IPS DF 6.9 (cell line): ENCODE measurements at regions not wholly inside any gene's neighbourhood (a gene's known extent, or its start where the extent isn't known, plus 50 kb on each side); places are given as distances from the start of the nearest gene placed in this dataset.
"Not testable (repeated sequence)": the region's sequence is repeated elsewhere in the genome, so short reads cannot be mapped to it uniquely, and the experiment has no call there.

Experiments
- DNase-seq: peaks from one replicate; pipeline ENCODE4 v3.0.0-alpha.2; 2013; ENCODE audit warnings: low read depth, low spot score
- H3K27ac ChIP-seq: one replicate; pipeline ENCODE4 v1.5.1; 2013; ENCODE audit warnings: low read length, control low read depth
- H3K27me3 ChIP-seq: 2 replicates; pipeline ENCODE4 v1.6.1; 2013; ENCODE audit warnings: mild to moderate bottlenecking, low read length; ENCODE audit not compliant: control insufficient read depth, insufficient read depth
- H3K36me3 ChIP-seq: 2 replicates; pipeline ENCODE4 v1.6.1; 2013; ENCODE audit warnings: low read length; ENCODE audit not compliant: control insufficient read depth, insufficient read depth
- H3K4me1 ChIP-seq: 2 replicates; pipeline ENCODE4 v1.6.1; 2013; ENCODE audit warnings: low read length; ENCODE audit not compliant: control insufficient read depth, insufficient read depth
- H3K4me3 ChIP-seq: 2 replicates; pipeline ENCODE4 v1.5.1; 2013; ENCODE audit warnings: mild to moderate bottlenecking, low read length
- H3K9me3 ChIP-seq: 2 replicates; pipeline ENCODE4 v1.6.1; 2013; ENCODE audit warnings: low read length, inconsistent platforms; ENCODE audit not compliant: control insufficient read depth, insufficient read depth
- WGBS: extraction: QIAGEN DNeasy Blood & Tissue Kit; methylation state at CpG from one replicate; pipeline ENCODE4 v1.1.7; 2013; ENCODE audit warnings: mixed read lengths, missing lambda C conversion rate; ENCODE audit not compliant: insufficient read length, insufficient coverage; 5-methylcytosine and 5-hydroxymethylcytosine counted together

DNA sequence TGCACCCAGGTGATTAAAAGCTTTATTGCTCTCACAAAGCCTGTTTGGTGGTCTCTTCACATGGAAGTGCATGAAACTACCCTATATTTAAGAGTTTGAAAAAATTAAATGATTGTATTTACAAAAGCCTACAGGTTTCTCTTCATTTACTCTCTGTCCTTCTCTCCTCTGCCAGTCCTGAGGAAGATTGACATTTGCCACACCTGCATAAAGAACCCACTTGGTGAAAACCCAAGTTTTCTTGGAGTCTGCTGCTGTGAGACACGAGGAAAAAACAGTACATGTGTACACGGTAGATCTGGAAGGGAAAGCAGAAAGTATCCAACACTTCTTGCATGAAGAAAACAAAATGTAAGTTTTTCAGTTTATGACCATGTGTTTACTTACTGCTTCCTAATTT lies 994.4 kb upstream of the POT1 start:
- Histone ChIP-seq H3K27me3 (no peaks in the 10 kb centered on the region), H3K27ac (peak overlapping the region; percentile 82), H3K9me3 (no peaks in the 10 kb centered on the region), H3K4me3 (peak overlapping the region; percentile 48; the same call in 1 of the 2 replicates), H3K4me1 (no peaks in the 10 kb centered on the region), H3K36me3 (no peaks in the 10 kb centered on the region; the same call in 1 of the 2 replicates)
- no peak for DNase-seq
- WGBS = no CpG with 5 or more reads among the region's 2 CpGs

DNA sequence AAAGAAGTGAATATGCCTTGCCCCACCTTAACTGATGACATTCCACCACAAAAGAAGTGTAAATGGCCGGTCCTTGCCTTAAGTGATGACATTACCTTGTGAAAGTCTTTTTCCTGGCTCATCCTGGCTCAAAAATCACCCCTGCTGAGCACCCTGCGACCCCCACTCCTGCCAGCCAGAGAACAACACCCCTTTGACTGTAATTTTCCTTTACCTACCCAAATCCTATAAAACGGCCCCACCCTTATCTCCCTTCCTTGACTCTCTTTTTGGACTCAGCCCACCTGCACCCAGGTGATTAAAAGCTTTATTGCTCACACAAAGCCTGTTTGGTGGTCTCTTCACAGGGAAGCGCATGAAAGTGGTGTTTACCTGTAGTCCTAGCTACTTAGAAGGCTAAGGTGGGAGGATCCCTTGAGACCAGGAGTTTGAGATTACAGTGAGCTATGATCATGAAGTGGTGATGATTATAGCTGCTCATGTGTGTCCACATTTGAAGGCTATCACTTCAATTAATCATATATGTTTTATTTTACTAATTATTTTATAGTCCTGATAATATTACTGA lies 985.8 kb upstream of the POT1 start:
- no CpG with 5 or more reads among the region's 4 CpGs for WGBS
- H3K27ac ChIP-seq, H3K27me3 ChIP-seq, H3K9me3 ChIP-seq, H3K36me3 ChIP-seq, H3K4me3 ChIP-seq, H3K4me1 ChIP-seq: not testable (repeated sequence)
- peak; percentile 64 for DNase-seq

DNA sequence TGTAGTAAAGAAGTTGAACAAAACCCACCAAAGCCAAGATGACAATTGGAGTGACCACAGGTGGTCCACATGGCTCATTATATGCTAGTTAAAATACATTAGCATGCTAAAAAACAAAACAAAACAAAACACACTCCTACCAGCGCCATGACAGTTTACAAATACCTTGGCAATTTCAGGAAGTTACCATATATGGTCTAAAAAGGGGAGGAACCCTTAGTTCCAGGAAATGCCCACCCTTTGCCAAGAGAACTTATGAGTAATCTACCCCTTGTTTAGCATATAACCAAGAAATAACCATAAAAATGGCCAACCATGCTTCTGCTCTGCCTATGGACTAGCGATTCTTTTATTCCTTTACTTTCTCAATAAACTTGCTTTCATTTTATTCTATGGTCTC lies 979.1 kb upstream of the POT1 start:
- Histone ChIP-seq H3K36me3 (no peaks in the 10 kb centered on the region), H3K27me3 (no peaks in the 10 kb centered on the region), H3K4me1 (no peaks in the 10 kb centered on the region), H3K4me3 (no peak overlapping the region), H3K27ac (no peak overlapping the region), H3K9me3 (no peaks in the 10 kb centered on the region; the same call in 1 of the 2 replicates)
- DNase-seq = no peak
- no CpG with 5 or more reads among the region's 2 CpGs for WGBS

DNA sequence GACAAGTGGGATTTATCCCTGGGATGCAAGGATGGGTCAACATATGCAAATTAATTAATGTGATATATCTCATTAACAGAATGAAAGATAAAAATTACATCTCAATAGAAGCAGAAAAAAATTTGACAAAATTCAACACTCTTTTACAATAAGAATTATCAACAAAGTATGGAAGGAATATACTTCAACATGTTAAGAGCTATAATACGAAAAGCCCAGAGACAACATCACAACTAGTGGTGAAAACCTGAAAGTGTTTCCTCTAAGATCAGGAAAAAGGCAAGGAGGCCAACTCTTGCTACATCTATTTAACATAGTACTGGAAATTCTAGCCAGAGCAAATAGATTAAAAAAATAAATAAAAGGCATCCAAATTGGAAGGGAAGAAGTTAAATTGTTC lies 970.0 kb upstream of the POT1 start:
- Histone ChIP-seq H3K4me3 (no peak overlapping the region), H3K27ac (no peak overlapping the region), H3K4me1 (no peaks in the 10 kb centered on the region), H3K27me3 (no peaks in the 10 kb centered on the region), H3K36me3 (no peaks in the 10 kb centered on the region), H3K9me3 (no peaks in the 10 kb centered on the region)
- no CpG with 5 or more reads among the region's 1 CpG for WGBS
- DNase-seq = no peak

DNA sequence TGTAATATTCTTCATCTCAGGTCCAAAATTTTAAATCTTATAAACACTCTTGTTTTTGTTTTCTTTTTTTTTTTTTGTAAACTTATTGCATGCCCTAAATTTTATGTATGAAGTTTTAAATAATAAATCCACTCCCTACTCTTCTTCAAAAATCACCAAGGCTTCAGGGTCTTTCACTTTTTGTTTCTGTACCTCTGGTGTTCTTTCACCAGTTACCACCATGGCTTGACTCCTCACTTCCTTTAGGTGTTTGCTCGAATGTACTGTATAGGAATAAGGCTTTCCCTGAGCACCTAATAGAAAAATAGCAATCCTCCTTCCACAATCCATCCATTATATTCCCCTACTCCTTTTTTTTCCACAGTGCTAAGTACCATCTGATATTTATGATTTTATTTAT lies 962.8 kb upstream of the POT1 start:
- Histone ChIP-seq H3K4me1 (no peaks in the 10 kb centered on the region), H3K4me3 (no peak overlapping the region), H3K36me3 (no peaks in the 10 kb centered on the region), H3K27me3 (no peaks in the 10 kb centered on the region), H3K9me3 (no peaks in the 10 kb centered on the region), H3K27ac (no peak overlapping the region)
- no peak for DNase-seq
- WGBS = no CpG with 5 or more reads among the region's 1 CpG

DNA sequence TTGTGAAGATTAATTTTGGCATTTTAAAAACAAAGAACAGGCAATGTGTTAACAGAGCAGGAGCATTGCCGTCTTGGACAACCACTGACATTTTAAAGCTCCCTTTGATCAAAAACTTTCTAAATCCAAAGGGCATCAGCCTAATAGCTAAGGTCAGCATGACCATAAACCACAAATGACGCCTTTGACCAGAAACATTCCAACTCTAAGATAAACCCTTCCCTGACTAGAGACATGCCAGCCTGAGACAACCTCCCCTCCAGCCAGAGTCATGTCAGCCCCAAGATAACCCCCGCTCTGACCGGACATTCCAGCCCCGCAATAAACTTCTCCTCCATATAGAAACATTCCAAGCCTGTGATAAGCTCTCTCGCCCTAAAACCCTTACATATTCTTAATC lies 949.4 kb upstream of the POT1 start:
- H3K36me3 ChIP-seq = no peaks in the 10 kb centered on the region
- H3K27me3 ChIP-seq = no peaks in the 10 kb centered on the region
- DNase-seq = no peak
- H3K4me3 ChIP-seq = no peak overlapping the region
- no peaks in the 10 kb centered on the region; the same call in 1 of the 2 replicates for H3K9me3 ChIP-seq
- WGBS = no CpG with 5 or more reads among the region's 6 CpGs
- no peak overlapping the region for H3K27ac ChIP-seq
- H3K4me1 ChIP-seq = no peaks in the 10 kb centered on the region

DNA sequence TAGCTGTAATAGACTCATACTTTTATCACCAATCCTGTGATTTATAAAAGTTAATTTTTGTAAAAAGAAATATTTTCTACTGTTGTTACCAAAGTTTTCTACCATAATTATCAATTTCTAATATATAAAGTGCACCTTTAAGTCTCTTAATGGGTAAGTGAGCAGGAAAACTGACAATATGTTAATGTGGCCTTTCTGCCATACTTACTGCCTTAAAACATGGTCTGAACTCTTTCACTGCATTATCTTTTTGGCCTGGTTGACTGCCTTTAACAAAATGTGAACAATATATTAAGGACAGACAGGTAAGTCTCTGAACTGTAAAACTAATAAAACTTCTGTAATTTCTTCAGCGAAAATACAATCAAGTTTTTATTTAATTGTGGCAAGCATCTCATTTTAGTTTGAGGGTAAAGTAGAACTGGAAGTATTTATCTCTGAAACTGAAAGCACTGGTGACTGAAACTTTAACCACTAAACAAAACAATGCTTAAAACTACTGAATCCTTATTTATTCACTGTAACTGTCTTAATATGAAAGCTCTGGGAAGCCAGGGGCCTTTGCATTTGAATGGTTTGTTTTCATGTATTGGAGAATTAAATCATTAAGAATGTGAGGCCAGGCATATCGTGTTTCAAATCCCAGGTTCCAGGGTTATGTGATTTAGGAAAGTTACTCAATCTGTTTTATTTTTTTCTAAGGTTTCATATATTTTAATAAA lies 948.8 kb upstream of the POT1 start:
- H3K27ac ChIP-seq = no peak overlapping the region
- H3K9me3 ChIP-seq = no peaks in the 10 kb centered on the region; the same call in 1 of the 2 replicates
- no peak overlapping the region for H3K4me3 ChIP-seq
- no peaks in the 10 kb centered on the region for H3K36me3 ChIP-seq
- H3K27me3 ChIP-seq = no peaks in the 10 kb centered on the region
- WGBS = no CpG with 5 or more reads among the region's 2 CpGs
- no peak for DNase-seq
- H3K4me1 ChIP-seq = no peaks in the 10 kb centered on the region

DNA sequence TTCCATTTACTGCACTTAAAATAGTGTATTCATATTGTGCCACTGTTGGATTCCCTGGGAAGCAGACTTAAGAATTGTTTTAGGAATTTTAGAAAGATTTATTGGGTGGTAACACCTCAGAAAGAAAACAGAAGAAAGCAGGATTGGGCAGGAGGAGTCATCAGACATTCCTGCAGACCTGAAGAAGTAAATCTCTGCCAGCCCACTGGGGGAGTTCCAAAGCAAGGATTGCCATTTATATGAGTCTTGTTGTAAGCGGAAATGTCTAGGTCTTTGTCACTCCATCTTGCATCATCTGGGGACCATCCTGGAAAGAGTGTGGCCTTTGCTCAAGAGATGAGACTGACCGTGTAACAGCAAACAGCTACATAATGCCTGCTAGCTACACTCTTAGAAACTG lies 947.6 kb upstream of the POT1 start:
- Histone ChIP-seq H3K36me3 (no peaks in the 10 kb centered on the region), H3K9me3 (no peaks in the 10 kb centered on the region; the same call in 1 of the 2 replicates), H3K4me1 (no peaks in the 10 kb centered on the region), H3K27me3 (no peaks in the 10 kb centered on the region), H3K4me3 (no peak overlapping the region), H3K27ac (no peak overlapping the region)
- WGBS = no CpG with 5 or more reads among the region's 2 CpGs
- no peak for DNase-seq

DNA sequence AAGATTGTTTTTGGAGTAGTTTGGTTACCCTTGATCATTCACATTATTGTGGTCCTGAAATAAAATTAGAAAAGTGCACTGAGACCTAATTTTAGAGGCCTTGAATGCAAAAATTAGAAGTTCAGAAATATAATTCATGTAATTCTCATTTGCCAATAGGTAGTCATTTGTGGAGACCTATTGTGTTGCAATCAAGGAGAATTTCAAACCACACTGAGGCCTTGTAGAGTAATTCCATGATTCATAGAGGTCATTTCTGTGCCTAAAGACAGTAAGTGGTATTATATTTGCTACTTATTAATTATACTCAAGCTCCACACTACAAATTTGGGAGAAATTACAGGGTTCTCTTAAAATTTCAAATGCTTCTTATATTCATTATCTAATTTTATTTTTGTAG lies 946.8 kb upstream of the POT1 start:
- Histone ChIP-seq H3K9me3 (no peaks in the 10 kb centered on the region; the same call in 1 of the 2 replicates), H3K27me3 (no peaks in the 10 kb centered on the region), H3K27ac (no peak overlapping the region), H3K4me3 (no peak overlapping the region), H3K4me1 (no peaks in the 10 kb centered on the region), H3K36me3 (no peaks in the 10 kb centered on the region)
- DNase-seq = no peak

DNA sequence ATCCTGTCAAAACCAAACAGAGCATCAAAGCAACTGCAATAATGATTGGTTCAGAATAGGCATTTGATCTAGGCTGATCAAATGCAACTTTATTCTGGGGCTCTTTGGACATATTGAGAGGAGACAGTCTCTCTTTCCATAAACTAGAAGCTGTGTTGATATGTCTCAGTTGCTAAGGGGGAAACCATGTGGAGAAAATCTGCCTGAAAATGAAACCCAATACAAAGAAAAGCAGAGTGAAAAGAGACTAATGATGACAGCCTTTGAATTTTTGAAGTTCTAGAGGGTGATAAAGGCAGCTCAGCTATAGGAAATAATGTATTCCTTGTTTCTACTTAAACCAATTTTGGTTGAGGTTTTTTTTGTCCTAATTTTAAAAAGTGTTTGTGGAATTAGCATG lies 941.8 kb upstream of the POT1 start:
- Histone ChIP-seq H3K9me3 (no peaks in the 10 kb centered on the region), H3K27me3 (no peaks in the 10 kb centered on the region), H3K27ac (no peak overlapping the region), H3K36me3 (no peaks in the 10 kb centered on the region), H3K4me3 (no peak overlapping the region), H3K4me1 (no peaks in the 10 kb centered on the region)
- DNase-seq = no peak

DNA sequence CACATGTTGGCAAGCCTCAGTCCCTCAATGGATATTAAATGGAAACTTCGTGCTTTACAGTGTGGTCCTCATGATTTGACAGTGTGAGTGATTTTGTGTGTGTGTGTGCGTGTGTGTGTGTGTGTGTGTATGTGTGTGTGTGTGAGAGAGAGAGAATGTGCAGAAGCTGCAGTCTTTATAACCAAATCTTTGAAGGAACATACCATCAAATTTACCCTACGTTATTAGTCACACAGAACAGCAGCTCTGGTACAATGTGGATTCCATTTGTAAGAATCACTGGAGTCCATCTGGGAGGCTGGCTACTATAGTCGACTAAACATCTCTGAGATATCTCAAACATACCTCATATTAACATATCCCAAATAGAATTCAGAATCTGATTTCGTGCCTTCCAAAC lies 928.0 kb upstream of the POT1 start:
- no peak overlapping the region for H3K4me3 ChIP-seq
- WGBS = 100% methylated on average over 1 of the region's 5 CpGs
- H3K9me3 ChIP-seq = no peaks in the 10 kb centered on the region; the same call in 1 of the 2 replicates
- no peaks in the 10 kb centered on the region for H3K4me1 ChIP-seq
- no peak overlapping the region for H3K27ac ChIP-seq
- H3K36me3 ChIP-seq = no peaks in the 10 kb centered on the region
- DNase-seq = no peak
- H3K27me3 ChIP-seq = no peaks in the 10 kb centered on the region
